Endodermal cell (in vitro differentiated cells): ENCODE measurements at regions not wholly inside any gene's neighbourhood (a gene's known extent, or its start where the extent isn't known, plus 50 kb on each side); places are given as distances from the start of the nearest gene placed in this dataset.
A peak's percentile ranks its signal among the peaks of the same experiment; 100 is the strongest.

Experiments used
- DNase-seq: peaks from one replicate; pipeline ENCODE4 v3.0.0-alpha.2; 2017
- H3K27ac ChIP-seq: 2 replicates; pipeline ENCODE4 v1.5.1; 2013; ENCODE audit warnings: mild to moderate bottlenecking, low read depth, low read length, moderate library complexity
- H3K27me3 ChIP-seq: 2 replicates; pipeline ENCODE4 v1.6.1; 2013; ENCODE audit warnings: mild to moderate bottlenecking, low read length, moderate library complexity; ENCODE audit not compliant: insufficient read depth, control insufficient read depth, poor library complexity, severe bottlenecking
- H3K36me3 ChIP-seq: 2 replicates; pipeline ENCODE4 v1.7.0; 2013; ENCODE audit warnings: mild to moderate bottlenecking, low read length, moderate library complexity; ENCODE audit not compliant: control insufficient read depth, insufficient read depth
- H3K4me1 ChIP-seq: one replicate; pipeline ENCODE4 v1.7.0; 2013; ENCODE audit warnings: low read length; ENCODE audit not compliant: control insufficient read depth, insufficient read depth
- H3K4me3 ChIP-seq: 2 replicates; pipeline ENCODE4 v1.5.1; 2013; ENCODE audit warnings: mild to moderate bottlenecking, low read length, moderate library complexity
- H3K9ac ChIP-seq: 2 replicates; pipeline ENCODE4 v1.6.1; 2013; ENCODE audit warnings: mild to moderate bottlenecking, low read length, moderate library complexity; ENCODE audit not compliant: poor library complexity, severe bottlenecking; ENCODE audit errors: extremely low read depth
- H3K9me3 ChIP-seq: 2 replicates; pipeline ENCODE4 v1.6.1; 2013; ENCODE audit warnings: mild to moderate bottlenecking, low read length, moderate library complexity; ENCODE audit not compliant: control insufficient read depth
- H3K27ac Mint-ChIP-seq: 2 replicates; pipeline ENCODE4 v1.8.0; 2020; ENCODE audit warnings: mixed read lengths
- H3K27me3 Mint-ChIP-seq: 2 replicates; pipeline ENCODE4 v1.8.0; 2021; ENCODE audit warnings: mild to moderate bottlenecking, mixed read lengths; ENCODE audit not compliant: insufficient read depth
- H3K36me3 Mint-ChIP-seq: 2 replicates; pipeline ENCODE4 v1.8.0; 2020; ENCODE audit warnings: low read depth, mixed read lengths
- H3K4me1 Mint-ChIP-seq: 2 replicates; pipeline ENCODE4 v1.8.0; 2020; ENCODE audit warnings: mixed read lengths
- H3K4me3 Mint-ChIP-seq: 2 replicates; pipeline ENCODE4 v1.8.0; 2020; ENCODE audit warnings: mild to moderate bottlenecking, moderate library complexity, mixed read lengths
- H3K9me3 Mint-ChIP-seq: 2 replicates; pipeline ENCODE4 v1.8.0; 2020; ENCODE audit warnings: mild to moderate bottlenecking, mixed read lengths
- WGBS, 2 experiments: methylation state at CpG; one replicate each; pipeline versions ENCODE4 v1.1.5 to v1.1.7; 2013; ENCODE audit warnings: missing lambda C conversion rate in 2 of 2, mixed read lengths in 1 of 2; ENCODE audit not compliant: insufficient coverage in 1 of 2, insufficient read length in 1 of 2; 5-methylcytosine and 5-hydroxymethylcytosine counted together
- TF ChIP-seq, protein P1 (sequence below): fragments of 200-600 bp; sonication (generic); conservative IDR thresholded peaks from 2 replicates; pipeline ENCODE4 v1.5.0; 2021; ENCODE audit warnings: antibody characterized with exemption, mild to moderate bottlenecking

DNA sequence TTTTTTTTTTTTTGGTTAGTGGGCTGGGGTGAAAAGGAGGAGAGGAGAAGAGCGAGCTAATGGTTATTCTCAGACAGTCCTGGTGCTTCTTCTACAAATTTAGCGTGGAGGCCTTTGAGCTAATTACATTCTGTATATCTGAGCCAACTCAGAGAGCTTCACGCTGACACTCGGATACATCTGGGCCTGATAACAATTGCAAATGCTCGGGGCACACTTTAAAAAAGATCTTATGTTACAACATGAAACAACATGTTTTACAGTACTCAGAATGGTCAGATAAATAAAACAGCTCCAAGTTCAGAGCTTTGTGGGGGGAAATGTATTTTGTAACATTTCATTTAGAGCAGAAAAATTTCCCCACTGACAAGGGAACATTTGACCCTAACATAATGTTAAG is 966.9 kb upstream of the NR2F2 start:
- no peak for DNase-seq
- Histone ChIP-seq H3K9ac (no peak overlapping the region), H3K4me3 (no peak overlapping the region), H3K27ac (no peak overlapping the region), H3K36me3 (no peaks in the 10 kb centered on the region), H3K9me3 (peaks cover 11% of the 10 kb centered on the region), H3K27me3 (no peaks in the 10 kb centered on the region), H3K4me1 (no peaks in the 10 kb centered on the region)
- peaks cover 6% of the 10 kb centered on the region for H3K4me1 Mint-ChIP-seq
- TF ChIP-seq, protein P1, sequence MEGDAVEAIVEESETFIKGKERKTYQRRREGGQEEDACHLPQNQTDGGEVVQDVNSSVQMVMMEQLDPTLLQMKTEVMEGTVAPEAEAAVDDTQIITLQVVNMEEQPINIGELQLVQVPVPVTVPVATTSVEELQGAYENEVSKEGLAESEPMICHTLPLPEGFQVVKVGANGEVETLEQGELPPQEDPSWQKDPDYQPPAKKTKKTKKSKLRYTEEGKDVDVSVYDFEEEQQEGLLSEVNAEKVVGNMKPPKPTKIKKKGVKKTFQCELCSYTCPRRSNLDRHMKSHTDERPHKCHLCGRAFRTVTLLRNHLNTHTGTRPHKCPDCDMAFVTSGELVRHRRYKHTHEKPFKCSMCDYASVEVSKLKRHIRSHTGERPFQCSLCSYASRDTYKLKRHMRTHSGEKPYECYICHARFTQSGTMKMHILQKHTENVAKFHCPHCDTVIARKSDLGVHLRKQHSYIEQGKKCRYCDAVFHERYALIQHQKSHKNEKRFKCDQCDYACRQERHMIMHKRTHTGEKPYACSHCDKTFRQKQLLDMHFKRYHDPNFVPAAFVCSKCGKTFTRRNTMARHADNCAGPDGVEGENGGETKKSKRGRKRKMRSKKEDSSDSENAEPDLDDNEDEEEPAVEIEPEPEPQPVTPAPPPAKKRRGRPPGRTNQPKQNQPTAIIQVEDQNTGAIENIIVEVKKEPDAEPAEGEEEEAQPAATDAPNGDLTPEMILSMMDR: no peak
- H3K27me3 Mint-ChIP-seq: no peaks in the 10 kb centered on the region
- H3K27ac Mint-ChIP-seq: no peak overlapping the region
- H3K9me3 Mint-ChIP-seq: peaks cover 24% of the 10 kb centered on the region
- WGBS, 2 experiments: 75 to 76% methylated on average over 2 to 5 of the region's 5 CpGs
- no peak overlapping the region for H3K4me3 Mint-ChIP-seq
- H3K36me3 Mint-ChIP-seq: peaks cover 2% of the 10 kb centered on the region

DNA sequence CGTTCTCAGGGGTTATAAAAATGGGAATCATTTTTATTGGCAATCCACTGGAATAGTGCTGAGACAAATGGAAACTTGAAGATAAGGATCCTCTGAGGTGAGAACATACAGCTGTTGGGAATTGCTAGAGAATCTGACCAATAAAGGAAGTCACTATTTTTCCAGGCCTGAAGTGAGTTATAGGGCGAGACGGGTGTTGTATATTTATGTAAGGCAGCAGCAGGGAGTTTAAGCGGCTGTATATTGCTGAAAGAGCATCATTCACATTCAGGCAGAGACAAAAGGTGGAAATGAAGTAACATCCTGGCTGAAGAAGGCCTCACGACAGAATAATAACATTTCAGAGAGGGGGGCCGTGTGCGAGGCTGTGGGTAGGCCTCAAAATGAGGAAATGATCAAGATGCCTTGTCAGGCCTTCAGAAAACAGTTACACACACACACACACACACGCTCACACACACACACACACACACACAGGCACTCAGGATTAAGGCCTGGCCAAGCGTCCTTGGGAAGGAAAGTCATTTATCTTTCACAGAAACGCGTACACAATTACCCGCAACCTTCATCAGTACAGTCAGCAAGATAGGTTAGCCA is 964.9 kb upstream of the NR2F2 start:
- no peaks in the 10 kb centered on the region for H3K36me3 ChIP-seq
- no peaks in the 10 kb centered on the region for H3K27me3 Mint-ChIP-seq
- WGBS, 2 experiments: 73 to 89% methylated on average over 4 to 12 of the region's 12 CpGs
- no peak overlapping the region for H3K4me3 ChIP-seq
- no peaks in the 10 kb centered on the region for H3K27me3 ChIP-seq
- peaks cover 23% of the 10 kb centered on the region for H3K9me3 Mint-ChIP-seq
- peaks cover 11% of the 10 kb centered on the region for H3K9me3 ChIP-seq
- no peak overlapping the region for H3K9ac ChIP-seq
- TF ChIP-seq, protein P1: no peak
- H3K27ac Mint-ChIP-seq: no peak overlapping the region
- H3K4me1 ChIP-seq: no peaks in the 10 kb centered on the region
- peaks cover 6% of the 10 kb centered on the region for H3K4me1 Mint-ChIP-seq
- H3K36me3 Mint-ChIP-seq: peaks cover 2% of the 10 kb centered on the region
- no peak overlapping the region for H3K4me3 Mint-ChIP-seq
- DNase-seq: no peak
- peak overlapping the region; percentile 12 for H3K27ac ChIP-seq

DNA sequence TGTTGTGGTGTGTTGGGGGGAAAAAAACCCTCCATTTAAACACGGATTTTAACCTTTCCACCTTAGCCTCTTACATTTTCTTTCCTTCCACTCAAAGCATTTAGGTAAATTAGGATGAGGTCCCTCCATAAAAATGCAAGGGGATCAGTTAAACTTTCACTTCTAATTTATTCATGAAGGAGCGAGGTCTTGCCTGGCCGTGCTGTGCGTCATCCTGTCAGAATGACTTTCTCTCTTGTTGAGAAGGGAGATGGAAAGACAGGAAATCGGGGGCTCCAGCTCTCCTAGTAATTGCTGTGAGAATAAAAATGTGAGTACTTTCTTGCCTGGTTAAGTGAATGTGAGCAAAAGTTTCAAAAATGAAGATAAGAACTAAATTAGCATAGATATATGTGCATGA is 962.3 kb upstream of the NR2F2 start:
- no peak overlapping the region for H3K4me3 Mint-ChIP-seq
- WGBS, 2 experiments: 71 to 77% methylated on average over 4 of the region's 5 CpGs
- no peak for DNase-seq

More for the DNA sequence above, 962.3 kb upstream of the NR2F2 start:
- no peak overlapping the region for H3K4me3 ChIP-seq
- H3K9ac ChIP-seq: no peak overlapping the region
- Mint-ChIP-seq H3K4me1 (peaks cover 6% of the 10 kb centered on the region), H3K27me3 (no peaks in the 10 kb centered on the region), H3K27ac (no peak overlapping the region), H3K36me3 (no peaks in the 10 kb centered on the region), H3K9me3 (peaks cover 4% of the 10 kb centered on the region)
- H3K27ac ChIP-seq: no peak overlapping the region
- no peaks in the 10 kb centered on the region for H3K27me3 ChIP-seq
- H3K4me1 ChIP-seq: no peaks in the 10 kb centered on the region
- no peaks in the 10 kb centered on the region for H3K36me3 ChIP-seq
- no peaks in the 10 kb centered on the region for H3K9me3 ChIP-seq
- TF ChIP-seq, protein P1: no peak
